RWPE2 (cell line): ENCODE measurements at regions not wholly inside any gene's neighbourhood (a gene's known extent, or its start where the extent isn't known, plus 50 kb on each side); places are given as distances from the start of the nearest gene placed in this dataset.
A peak's percentile ranks its signal among the peaks of the same experiment; 100 is the strongest.

Experiments
- ATAC-seq: fragments of 200-7000 bp; cut with Tn5 transposase; 3 replicates; pipeline ENCODE4 v1.9.1; 2021; ENCODE audit warnings: low read depth
- DNase-seq: peaks from one replicate; pipeline ENCODE4 v3.0.0-alpha.2; 2020; ENCODE audit warnings: low spot score
- H3K27ac ChIP-seq: fragments of 450-650 bp; 2 replicates; pipeline ENCODE4 v1.5.1; 2017; ENCODE audit warnings: mild to moderate bottlenecking; ENCODE audit not compliant: poor library complexity, severe bottlenecking
- H3K27me3 ChIP-seq: fragments of 250-450 bp; sonication (Bioruptor Pico); 2 replicates; pipeline ENCODE4 v1.5.1; 2021; ENCODE audit warnings: mild to moderate bottlenecking, moderate library complexity; ENCODE audit not compliant: insufficient read depth, poor library complexity, severe bottlenecking
- H3K36me3 ChIP-seq: fragments of 250-450 bp; sonication (Bioruptor Pico); 2 replicates; pipeline ENCODE4 v1.5.1; 2020; ENCODE audit warnings: low read depth, mild to moderate bottlenecking, moderate library complexity
- H3K4me1 ChIP-seq: fragments of 250-450 bp; sonication (Bioruptor Pico); 2 replicates; pipeline ENCODE4 v1.5.1; 2021; ENCODE audit warnings: mild to moderate bottlenecking, moderate library complexity; ENCODE audit not compliant: insufficient read depth, poor library complexity, severe bottlenecking
- H3K4me3 ChIP-seq: fragments of 250-450 bp; sonication (Bioruptor Pico); 2 replicates; pipeline ENCODE4 v1.5.1; 2021; ENCODE audit warnings: mild to moderate bottlenecking, moderate library complexity; ENCODE audit not compliant: severe bottlenecking
- H3K9me3 ChIP-seq: fragments of 250-450 bp; sonication (Bioruptor Pico); 2 replicates; pipeline ENCODE4 v1.5.1; 2021; ENCODE audit warnings: mild to moderate bottlenecking, moderate library complexity; ENCODE audit not compliant: severe bottlenecking
- CTCF ChIP-seq: fragments of 450-650 bp; IDR thresholded peaks from one replicate; pipeline ENCODE4 v1.5.1; 2017; ENCODE audit warnings: mild to moderate bottlenecking, moderate library complexity; ENCODE audit not compliant: poor library complexity, severe bottlenecking

- Histone ChIP-seq H3K27ac (peak overlapping the region; percentile 54), H3K4me1 (peaks cover 18% of the 10 kb centered on the region), H3K9me3 (no peaks in the 10 kb centered on the region), H3K36me3 (peaks cover 10% of the 10 kb centered on the region; the same call in 1 of the 2 replicates), H3K27me3 (no peaks in the 10 kb centered on the region), H3K4me3 (no peak overlapping the region)
- no peak for TF ChIP-seq CTCF
- DNase-seq (no peak), ATAC-seq (no peak)
Observed at GRCh38 chr6:138601128-138601527, 101.8 kb upstream of the NHSL1 start.

GRCh38 chr6:138605958-138606357 is 106.7 kb upstream of the NHSL1 start:
- Histone ChIP-seq H3K9me3 (no peaks in the 10 kb centered on the region), H3K4me3 (no peak overlapping the region), H3K27me3 (no peaks in the 10 kb centered on the region), H3K36me3 (no peaks in the 10 kb centered on the region), H3K4me1 (peaks cover 9% of the 10 kb centered on the region), H3K27ac (no peak overlapping the region)
- no peak for TF ChIP-seq CTCF
- ATAC-seq = no peak
- no peak for DNase-seq

DNA sequence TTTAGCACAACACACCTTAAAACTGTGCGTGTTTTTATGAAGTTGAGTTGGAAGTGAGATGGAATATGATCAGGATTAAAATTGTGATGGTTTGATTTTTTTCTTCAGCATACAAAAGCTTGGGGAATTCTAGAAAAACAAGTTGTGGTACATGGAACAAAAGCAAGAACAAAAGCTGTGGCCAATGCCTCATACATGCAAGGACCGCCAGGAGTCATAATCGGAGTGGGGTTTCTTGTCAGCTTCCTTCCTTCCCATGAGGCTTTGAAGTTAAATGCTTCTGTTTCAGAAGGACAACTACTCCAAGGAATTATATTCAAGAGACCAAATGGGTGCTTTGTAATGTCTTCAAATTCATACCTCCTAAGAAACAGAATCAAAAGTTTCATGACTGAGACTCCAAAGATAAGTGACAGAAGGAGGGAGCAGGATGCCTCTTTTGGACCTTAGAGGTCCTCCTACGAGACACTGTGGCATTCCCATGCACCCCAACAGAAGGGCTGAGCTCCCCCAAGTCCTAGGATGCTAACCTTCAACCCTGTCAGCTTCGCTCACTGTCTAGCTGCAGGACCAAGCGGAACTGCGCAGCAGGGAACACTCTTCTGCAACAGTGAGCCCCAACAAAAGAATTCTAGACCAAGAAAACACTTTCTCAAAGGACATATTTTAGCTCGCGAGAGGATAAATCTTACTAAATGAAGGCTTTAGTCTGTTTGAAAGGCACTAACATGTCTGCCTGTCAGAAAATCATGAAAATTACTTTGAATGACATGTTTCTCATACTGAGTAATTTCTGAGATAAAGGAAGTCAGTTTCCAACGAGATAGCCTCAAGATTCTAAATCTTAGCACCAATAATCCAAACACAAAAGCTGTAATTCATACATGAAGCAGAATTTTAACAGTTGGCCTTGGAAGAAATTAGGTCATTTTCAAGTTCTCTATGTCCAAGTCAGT is 108.5 kb upstream of the NHSL1 start:
- TF ChIP-seq CTCF = no peak
- Histone ChIP-seq H3K4me3 (no peak overlapping the region), H3K27ac (no peak overlapping the region), H3K4me1 (no peaks in the 10 kb centered on the region), H3K36me3 (no peaks in the 10 kb centered on the region), H3K27me3 (no peaks in the 10 kb centered on the region), H3K9me3 (no peaks in the 10 kb centered on the region)
- no peak for ATAC-seq
- DNase-seq = no peak

GRCh38 chr6:138608896-138609295 is 109.6 kb upstream of the NHSL1 start:
- Histone ChIP-seq H3K4me3 (no peak overlapping the region), H3K4me1 (no peaks in the 10 kb centered on the region), H3K27me3 (no peaks in the 10 kb centered on the region), H3K36me3 (no peaks in the 10 kb centered on the region), H3K9me3 (no peaks in the 10 kb centered on the region), H3K27ac (no peak overlapping the region)
- TF ChIP-seq CTCF = no peak
- DNase-seq (no peak), ATAC-seq (no peak)
